Endothelial cell of umbilical vein (primary cell): ENCODE measurements at regions not wholly inside any gene's neighbourhood (a gene's known extent, or its start where the extent isn't known, plus 50 kb on each side); places are given as distances from the start of the nearest gene placed in this dataset.

Experiments
- BruUV-seq: library from RNA; stranded (reverse); fragments of 400-500 nt; replicated peaks from 2 replicates; lab custom pipeline; 2021; lab: Mats Ljungman, UMichigan
- CTCF ChIA-PET: fragments of 300-600, 350-600 bp; sonication (Branson Sonifier 250); formaldehyde crosslinking; loops from one replicate; lab custom pipeline; 2021; ENCODE audit warnings: antibody characterized with exemption, inconsistent platforms; lab: Charles Lee
- POLR2A ChIA-PET: fragments of 300-600, 350-600 bp; sonication (Branson Sonifier 250); formaldehyde crosslinking; loops from one replicate; lab custom pipeline; 2021; ENCODE audit warnings: antibody characterized with exemption, inconsistent platforms; lab: Charles Lee
- DNase-seq: peaks from one replicate; pipeline ENCODE4 v3.0.0-alpha.2; 2011; ENCODE audit warnings: low read depth, low spot score
- FAIRE-seq: peaks from 2 replicates; lab custom pipeline; 2011; peaks lifted over from hg19 to GRCh38; lab: Jason Lieb, UNC
- H2AFZ ChIP-seq: 2 replicates; pipeline ENCODE4 v1.6.0; 2012; ENCODE audit warnings: low read depth, low read length, control low read depth, inconsistent platforms
- H3K27ac ChIP-seq: 2 replicates; pipeline ENCODE4 v1.5.1; 2011; ENCODE audit warnings: low read depth, mild to moderate bottlenecking, control low read depth, low read length, moderate library complexity; ENCODE audit not compliant: insufficient read depth
- H3K27me3 ChIP-seq, 2 experiments: 2 replicates each; pipeline versions ENCODE4 v1.6.0 to v1.6.1; 2011; ENCODE audit warnings: low read length in 2 of 2, mixed read lengths in 1 of 2; ENCODE audit not compliant: control insufficient read depth in 2 of 2, insufficient read depth in 2 of 2
- H3K36me3 ChIP-seq, 2 experiments: 2 replicates in 1 of 2; 3 replicates in 1 of 2; pipeline ENCODE4 v1.5.1; 2011; ENCODE audit warnings: low read length in 2 of 2, mild to moderate bottlenecking in 1 of 2, moderate library complexity in 1 of 2; ENCODE audit not compliant: control insufficient read depth in 2 of 2, insufficient read depth in 2 of 2; ENCODE audit errors: extremely low read depth in 1 of 2
- H3K4me1 ChIP-seq: 3 replicates; pipeline ENCODE4 v1.5.1; 2011; ENCODE audit warnings: mild to moderate bottlenecking, low read length; ENCODE audit not compliant: control insufficient read depth, insufficient read depth; ENCODE audit errors: extremely low read depth
- H3K4me2 ChIP-seq: 2 replicates; pipeline ENCODE4 v1.6.1; 2011; ENCODE audit warnings: low read length, control low read depth, mixed read lengths; ENCODE audit not compliant: insufficient read depth
- H3K4me3 ChIP-seq, 3 experiments: fragments of 200-600 bp in 1 of 3; sonication (generic), shearing (Covaris generic) in 1 of 3; replicated peaks in 1 of 3; 2 replicates each; pipeline ENCODE4 v1.5.1; 2011 to 2016; ENCODE audit warnings: control low read depth in 3 of 3, low read length in 3 of 3, mild to moderate bottlenecking in 2 of 3, inconsistent platforms in 1 of 3, low read depth in 1 of 3, moderate library complexity in 1 of 3; ENCODE audit not compliant: insufficient read depth in 1 of 3
- H3K79me2 ChIP-seq: 2 replicates; pipeline ENCODE4 v1.6.0; 2012; ENCODE audit warnings: low read length, inconsistent platforms; ENCODE audit not compliant: control insufficient read depth, insufficient read depth
- H3K9ac ChIP-seq: replicated peaks from 2 replicates; pipeline ENCODE3; 2011; ENCODE audit warnings: low read length, control low read depth; ENCODE audit not compliant: insufficient read depth; ENCODE audit errors: extremely low read depth
- H3K9me1 ChIP-seq: replicated peaks from 3 replicates; pipeline ENCODE4 v1.6.0; 2011; ENCODE audit warnings: mild to moderate bottlenecking, low read length; ENCODE audit not compliant: control insufficient read depth, insufficient read depth; ENCODE audit errors: extremely low read depth
- H3K9me3 ChIP-seq: replicated peaks from 2 replicates; pipeline ENCODE4 v1.5.1; 2012; ENCODE audit warnings: low read length, inconsistent platforms; ENCODE audit not compliant: control insufficient read depth, insufficient read depth
- H4K20me1 ChIP-seq: replicated peaks from 2 replicates; pipeline ENCODE3; 2011; ENCODE audit warnings: mild to moderate bottlenecking, low read length; ENCODE audit not compliant: control insufficient read depth, insufficient read depth; ENCODE audit errors: extremely low read depth
- EZH2 ChIP-seq: IDR thresholded peaks from 2 replicates; pipeline ENCODE4 v1.6.1; 2012; ENCODE audit warnings: borderline replicate concordance, low read depth, mild to moderate bottlenecking, moderate library complexity, low read length, inconsistent platforms; ENCODE audit not compliant: severe bottlenecking
- GATA2 ChIP-seq: IDR thresholded peaks from 2 replicates; pipeline ENCODE4 v1.7.0; 2011; ENCODE audit warnings: low read depth, mild to moderate bottlenecking, moderate library complexity, mixed read lengths, low read length; ENCODE audit not compliant: insufficient read length, insufficient read depth
- JUN ChIP-seq: IDR thresholded peaks from 2 replicates; pipeline ENCODE4 v1.6.1; 2011; ENCODE audit warnings: borderline replicate concordance, low read depth; ENCODE audit not compliant: insufficient read length, insufficient read depth
- POLR2A ChIP-seq: IDR thresholded peaks from 2 replicates; pipeline ENCODE4 v1.6.1; 2012; ENCODE audit warnings: low read depth, mild to moderate bottlenecking, control low read depth, low read length
- POLR2AphosphoS5 ChIP-seq: IDR thresholded peaks from 2 replicates; pipeline ENCODE4 v1.6.1; 2012; ENCODE audit warnings: low read depth, mild to moderate bottlenecking, control low read depth, low read length, moderate library complexity; ENCODE audit not compliant: insufficient read depth
- dilution Hi-C: fragments of 300-500 bp; cut with MboI; formaldehyde crosslinking; loops from one replicate; pipeline ENCODE4 v1.15.0; 2019; ENCODE audit warnings: low sequenced_read_pairs; ENCODE audit not compliant: extremely low pct_ligation_motif_present
- intact Hi-C: fragments of 100-400 bp; cut with micrococcal nuclease; formaldehyde crosslinking; loops from one replicate; pipeline ENCODE4 v1.10.0; 2022
- TF ChIP-seq, protein P1 (sequence below), 2 donors: IDR thresholded peaks; 1 replicate in 1 of 2; 2 replicates in 1 of 2; pipeline ENCODE4 v1.5.1; 2011; ENCODE audit warnings: low read length in 2 of 2, mild to moderate bottlenecking in 2 of 2, moderate library complexity in 2 of 2, control low read depth in 1 of 2, inconsistent platforms in 1 of 2, low read depth in 1 of 2; ENCODE audit not compliant: insufficient read depth in 1 of 2; ENCODE audit errors: extremely low read depth in 1 of 2
- TF ChIP-seq, protein P2 (sequence below): IDR thresholded peaks from 2 replicates; pipeline ENCODE4 v1.6.1; 2011; ENCODE audit not compliant: insufficient read depth, insufficient read length

GRCh38 chr15:95470529-95470928, 860.0 kb upstream of the NR2F2 start:
- H3K9ac ChIP-seq, result no peak overlapping the region
- H3K9me3 ChIP-seq, result no peaks in the 10 kb centered on the region
- intact Hi-C loops (no loop called here), dilution Hi-C loops (no loop called here)
- no peak for FAIRE-seq
- TF ChIP-seq JUN, result no peak
- TF ChIP-seq, protein P1, sequence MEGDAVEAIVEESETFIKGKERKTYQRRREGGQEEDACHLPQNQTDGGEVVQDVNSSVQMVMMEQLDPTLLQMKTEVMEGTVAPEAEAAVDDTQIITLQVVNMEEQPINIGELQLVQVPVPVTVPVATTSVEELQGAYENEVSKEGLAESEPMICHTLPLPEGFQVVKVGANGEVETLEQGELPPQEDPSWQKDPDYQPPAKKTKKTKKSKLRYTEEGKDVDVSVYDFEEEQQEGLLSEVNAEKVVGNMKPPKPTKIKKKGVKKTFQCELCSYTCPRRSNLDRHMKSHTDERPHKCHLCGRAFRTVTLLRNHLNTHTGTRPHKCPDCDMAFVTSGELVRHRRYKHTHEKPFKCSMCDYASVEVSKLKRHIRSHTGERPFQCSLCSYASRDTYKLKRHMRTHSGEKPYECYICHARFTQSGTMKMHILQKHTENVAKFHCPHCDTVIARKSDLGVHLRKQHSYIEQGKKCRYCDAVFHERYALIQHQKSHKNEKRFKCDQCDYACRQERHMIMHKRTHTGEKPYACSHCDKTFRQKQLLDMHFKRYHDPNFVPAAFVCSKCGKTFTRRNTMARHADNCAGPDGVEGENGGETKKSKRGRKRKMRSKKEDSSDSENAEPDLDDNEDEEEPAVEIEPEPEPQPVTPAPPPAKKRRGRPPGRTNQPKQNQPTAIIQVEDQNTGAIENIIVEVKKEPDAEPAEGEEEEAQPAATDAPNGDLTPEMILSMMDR (IDR thresholded peaks at IDR 0.05; ENCODE audit: extremely low read depth in 1 of 2, insufficient read depth in 1 of 2, low read depth in 1 of 2, low read length in 2 of 2), result no peak
- no peak for TF ChIP-seq POLR2AphosphoS5
- TF ChIP-seq POLR2A, result no peak
- no peak for TF ChIP-seq GATA2
- TF ChIP-seq, protein P2, sequence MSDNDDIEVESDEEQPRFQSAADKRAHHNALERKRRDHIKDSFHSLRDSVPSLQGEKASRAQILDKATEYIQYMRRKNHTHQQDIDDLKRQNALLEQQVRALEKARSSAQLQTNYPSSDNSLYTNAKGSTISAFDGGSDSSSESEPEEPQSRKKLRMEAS, result no peak
- no peak for TF ChIP-seq EZH2
- H3K36me3 ChIP-seq, result no peaks in the 10 kb centered on the region
- POLR2A ChIA-PET, result no interaction called here
- no peaks in the 10 kb centered on the region for H3K9me1 ChIP-seq
- H3K4me1 ChIP-seq, result peaks cover 35% of the 10 kb centered on the region
- CTCF ChIA-PET, result interaction anchor here (1.2 to 2.0 kb wide), 2 partner anchors 12 to 15 kb away, joined by 6 to 7 read pairs; no protein-coding TSS in a partner anchor
- no peaks in the 10 kb centered on the region for H4K20me1 ChIP-seq
- no peaks in the 10 kb centered on the region for H3K27me3 ChIP-seq
- H3K27ac ChIP-seq, result no peak overlapping the region
- peak overlapping the region; percentile 46 for H3K4me2 ChIP-seq
- BruUV-seq, result no TSS peak
- no peak overlapping the region for H3K4me3 ChIP-seq
- peak overlapping the region; percentile 39 for H2AFZ ChIP-seq
- DNase-seq, result no peak
- no peaks in the 10 kb centered on the region for H3K79me2 ChIP-seq
